HCT116 (cell line): ENCODE measurements at regions not wholly inside any gene's neighbourhood (a gene's known extent, or its start where the extent isn't known, plus 50 kb on each side); places are given as distances from the start of the nearest gene placed in this dataset.

Experiments used
- ATAC-seq: fragments of 200-7000 bp; cut with Tn5 transposase; 2 replicates; pipeline ENCODE4 v1.9.1; 2020; ENCODE audit warnings: mild to moderate bottlenecking, moderate library complexity
- BruUV-seq: library from RNA; stranded (reverse); fragments of 400-500 nt; replicated peaks from 2 replicates; lab custom pipeline; 2021; lab: Mats Ljungman, UMichigan
- CTCF ChIA-PET: fragments of 300-600 bp; sonication (Branson Sonifier 250); formaldehyde crosslinking; loops from one replicate; lab custom pipeline; 2021; ENCODE audit warnings: antibody characterized with exemption; lab: Charles Lee
- POLR2A ChIA-PET: fragments of 300-600, 350-600 bp; sonication (Branson Sonifier 250); formaldehyde crosslinking; loops from one replicate; lab custom pipeline; 2021; ENCODE audit warnings: antibody characterized with exemption; lab: Charles Lee
- RAD21 ChIA-PET, 2 experiments: fragments of 300-600 bp; sonication (Branson Sonifier 250); formaldehyde crosslinking; loops; one replicate each; lab custom pipeline; 2023; ENCODE audit warnings: low total read pairs in 2 of 2; ENCODE audit not compliant: uncharacterized antibody in 2 of 2, unreplicated experiment in 2 of 2, low non-redundant PET in 1 of 2; lab: Charles Lee
- DNase-seq: peaks from one replicate; pipeline ENCODE4 v3.0.0-alpha.2; 2010; ENCODE audit warnings: low read depth, low spot score
- H2AFZ ChIP-seq: fragments of 200-600 bp; shearing (Covaris generic), sonication (generic); 2 replicates; pipeline ENCODE4 v1.6.1; 2017; ENCODE audit warnings: low read depth, mixed run types, mixed read lengths, antibody characterized with exemption, low read length; ENCODE audit not compliant: poor library complexity, severe bottlenecking
- H3K27ac ChIP-seq: 2 replicates; pipeline ENCODE4 v1.5.1; 2012; ENCODE audit warnings: low read depth, low read length
- H3K27me3 ChIP-seq: fragments of 200-600 bp; sonication (generic); 2 replicates; pipeline ENCODE4 v1.6.1; 2016; ENCODE audit warnings: mixed run types, low read length, mixed read lengths; ENCODE audit not compliant: insufficient read depth
- H3K36me3 ChIP-seq, 2 experiments: fragments of 200-500 bp in 1 of 2; fragments of 200-600 bp in 1 of 2; sonication (Bioruptor generic) in 1 of 2; sonication (generic) in 1 of 2; 2 replicates each; pipeline versions ENCODE4 v1.5.1 to v1.6.1; 2014 to 2016; ENCODE audit warnings: low read length in 2 of 2, inconsistent platforms in 1 of 2, mixed read lengths in 1 of 2, mixed run types in 1 of 2; ENCODE audit not compliant: insufficient read depth in 2 of 2, control insufficient read depth in 1 of 2
- H3K4me1 ChIP-seq, 2 experiments: fragments of 200-600 bp in 1 of 2; sonication (generic) in 1 of 2; 2 replicates each; pipeline versions ENCODE4 v1.5.1 to v1.6.1; 2012 to 2017; ENCODE audit warnings: low read length in 2 of 2, inconsistent platforms in 1 of 2, mild to moderate bottlenecking in 1 of 2, mixed read lengths in 1 of 2, mixed run types in 1 of 2, moderate library complexity in 1 of 2; ENCODE audit not compliant: insufficient read depth in 2 of 2, control insufficient read depth in 1 of 2
- H3K4me2 ChIP-seq: fragments of 200-600 bp; sonication (generic); 2 replicates; pipeline ENCODE4 v1.6.1; 2017; ENCODE audit warnings: mixed run types, low read length, mixed read lengths
- H3K4me3 ChIP-seq, 2 experiments: fragments of 200-600 bp in 1 of 2; sonication (generic) in 1 of 2; replicated peaks in 1 of 2; 2 replicates each; pipeline ENCODE4 v1.5.1; 2011 to 2016; ENCODE audit warnings: low read length in 2 of 2, control low read depth in 1 of 2, low read depth in 1 of 2, mild to moderate bottlenecking in 1 of 2, mixed read lengths in 1 of 2, mixed run types in 1 of 2
- H3K79me2 ChIP-seq: fragments of 200-600 bp; sonication (generic); 2 replicates; pipeline ENCODE4 v1.6.1; 2017; ENCODE audit warnings: mild to moderate bottlenecking, mixed run types, low read length, moderate library complexity, mixed read lengths; ENCODE audit not compliant: insufficient read depth
- H3K9ac ChIP-seq: fragments of 200-600 bp; sonication (generic); 2 replicates; pipeline ENCODE4 v1.6.1; 2016; ENCODE audit warnings: low read length, mixed read lengths
- H3K9me2 ChIP-seq: fragments of 200-600 bp; sonication (generic), shearing (Covaris generic); 2 replicates; pipeline ENCODE4 v1.6.1; 2017; ENCODE audit warnings: mixed run types, mild to moderate bottlenecking, moderate library complexity; ENCODE audit not compliant: insufficient read depth
- H3K9me3 ChIP-seq, 2 experiments: fragments of 200-500 bp in 1 of 2; fragments of 200-600 bp in 1 of 2; sonication (Bioruptor generic) in 1 of 2; sonication (generic) in 1 of 2; 2 replicates each; pipeline ENCODE4 v1.6.1; 2014 to 2017; ENCODE audit warnings: low read length in 2 of 2, mixed read lengths in 2 of 2, inconsistent platforms in 1 of 2, low read depth in 1 of 2, mild to moderate bottlenecking in 1 of 2, mixed run types in 1 of 2, moderate library complexity in 1 of 2; ENCODE audit not compliant: control insufficient read depth in 1 of 2, insufficient read depth in 1 of 2
- H4K20me1 ChIP-seq: fragments of 200-600 bp; sonication (generic), shearing (Covaris generic); 2 replicates; pipeline ENCODE4 v1.6.1; 2017; ENCODE audit warnings: mixed run types, mild to moderate bottlenecking, moderate library complexity; ENCODE audit not compliant: insufficient read depth
- ATF3 ChIP-seq: IDR thresholded peaks from 2 replicates; pipeline ENCODE4 v1.6.1; 2012
- CBX3 ChIP-seq: IDR thresholded peaks from 2 replicates; pipeline ENCODE4 v1.6.1; 2012; ENCODE audit warnings: low read depth
- EGR1 ChIP-seq: IDR thresholded peaks from 2 replicates; pipeline ENCODE4 v1.6.1; 2012; ENCODE audit warnings: low read depth
- ELF1 ChIP-seq: IDR thresholded peaks from 2 replicates; pipeline ENCODE4 v1.6.1; 2012; ENCODE audit warnings: low read depth, borderline replicate concordance
- EZH2 ChIP-seq: fragments of 200-600 bp; sonication (generic); IDR thresholded peaks from 2 replicates; pipeline ENCODE4 v1.6.1; 2017; ENCODE audit warnings: antibody characterized with exemption, mixed run types
- EZH2phosphoT487 ChIP-seq: fragments of 200-600 bp; IDR thresholded peaks from 2 replicates; pipeline ENCODE4 v1.6.1; 2018; ENCODE audit warnings: antibody characterized with exemption, borderline replicate concordance
- POLR2AphosphoS5 ChIP-seq: IDR thresholded peaks from 2 replicates; pipeline ENCODE4 v1.6.1; 2011; ENCODE audit warnings: mild to moderate bottlenecking, low read depth, low read length, moderate library complexity
- RAD21 ChIP-seq: IDR thresholded peaks from 2 replicates; pipeline ENCODE4 v1.6.1; 2012; ENCODE audit warnings: low read depth, mild to moderate bottlenecking
- SIN3A ChIP-seq: IDR thresholded peaks from 2 replicates; pipeline ENCODE4 v1.6.1; 2012; ENCODE audit warnings: low read depth
- SP1 ChIP-seq: IDR thresholded peaks from 2 replicates; pipeline ENCODE4 v1.6.1; 2012; ENCODE audit warnings: low read depth
- SRF ChIP-seq: IDR thresholded peaks from 2 replicates; pipeline ENCODE4 v1.6.1; 2012; ENCODE audit warnings: low read depth
- TCF7L2 ChIP-seq: IDR thresholded peaks from 2 replicates; pipeline ENCODE4 v1.7.0; 2011; ENCODE audit warnings: borderline replicate concordance, inconsistent platforms; ENCODE audit not compliant: insufficient read depth, insufficient read length; ENCODE audit errors: extremely low read depth
- YY1 ChIP-seq: IDR thresholded peaks from 2 replicates; pipeline ENCODE4 v1.6.1; 2011; ENCODE audit warnings: low read length, low read depth, moderate library complexity, mild to moderate bottlenecking; ENCODE audit not compliant: insufficient replicate concordance; ENCODE audit errors: extremely low read depth
- ZFX ChIP-seq: fragments of 450-650 bp; IDR thresholded peaks from 2 replicates; pipeline ENCODE4 v1.6.1; 2017
- ZNF274 ChIP-seq: fragments of 200-500 bp; sonication (Bioruptor generic); IDR thresholded peaks from 2 replicates; pipeline ENCODE4 v1.6.1; 2014; ENCODE audit warnings: mild to moderate bottlenecking, low read depth, low read length, inconsistent platforms
- intact Hi-C: fragments of 100-400 bp; cut with micrococcal nuclease; formaldehyde crosslinking; loops from 2 replicates; pipeline ENCODE4 v1.10.0; 2022
- TF ChIP-seq, protein P1 (sequence below): IDR thresholded peaks from 2 replicates; pipeline ENCODE4 v1.6.1; 2012
- TF ChIP-seq, protein P2 (sequence below), 3 experiments: fragments of 200-600 bp in 1 of 3; sonication (generic) in 1 of 3; IDR thresholded peaks in 2 of 3; conservative IDR thresholded peaks in 1 of 3; 2 replicates each; pipeline ENCODE4 v1.5.1; 2012 to 2017; ENCODE audit warnings: low read depth in 2 of 3, low read length in 2 of 3, antibody characterized with exemption in 1 of 3, borderline replicate concordance in 1 of 3, control low read depth in 1 of 3, mild to moderate bottlenecking in 1 of 3, mixed read lengths in 1 of 3, mixed run types in 1 of 3, moderate library complexity in 1 of 3; ENCODE audit not compliant: insufficient read depth in 1 of 3

- ATAC-seq = no peak
- H3K27me3 ChIP-seq = no peaks in the 10 kb centered on the region
- H3K9me2 ChIP-seq = no peaks in the 10 kb centered on the region
- no peak overlapping the region for H3K4me3 ChIP-seq
- no peak for DNase-seq
- no peak for TF ChIP-seq ELF1
- TF ChIP-seq ZNF274 = no peak
- TF ChIP-seq, protein P1, sequence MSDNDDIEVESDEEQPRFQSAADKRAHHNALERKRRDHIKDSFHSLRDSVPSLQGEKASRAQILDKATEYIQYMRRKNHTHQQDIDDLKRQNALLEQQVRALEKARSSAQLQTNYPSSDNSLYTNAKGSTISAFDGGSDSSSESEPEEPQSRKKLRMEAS = no peak
- no peak for TF ChIP-seq TCF7L2
- no peak for TF ChIP-seq SP1
- no peak for TF ChIP-seq RAD21
- no peak for TF ChIP-seq ZFX
- no peak for TF ChIP-seq SIN3A
- no peak for TF ChIP-seq EGR1
- no peak for TF ChIP-seq EZH2
- TF ChIP-seq POLR2AphosphoS5 = no peak
- no peak for TF ChIP-seq SRF
- no peak for TF ChIP-seq ATF3
- TF ChIP-seq, all 23 proteins: peak for 0
- no TSS peak for BruUV-seq
- no peaks in the 10 kb centered on the region for H3K36me3 ChIP-seq
- no peak overlapping the region for H3K4me2 ChIP-seq
- POLR2A ChIA-PET = no interaction called here
- H3K9ac ChIP-seq = no peak overlapping the region
- CTCF ChIA-PET = no interaction called here
- no peaks in the 10 kb centered on the region for H3K4me1 ChIP-seq
- intact Hi-C loops = no loop called here
- H4K20me1 ChIP-seq = no peaks in the 10 kb centered on the region
- no peaks in the 10 kb centered on the region; a peak in 1 of 4 replicates for H3K9me3 ChIP-seq
- H2AFZ ChIP-seq = no peak overlapping the region
- no peak overlapping the region for H3K27ac ChIP-seq
- RAD21 ChIA-PET = no interaction called here
- H3K79me2 ChIP-seq = no peaks in the 10 kb centered on the region
Observed at GRCh38 chr13:74398599-74398998, 264.4 kb upstream of the KLF12 start.

- POLR2A ChIA-PET = no interaction called here
- RAD21 ChIA-PET = no interaction called here
- H3K79me2 ChIP-seq = no peaks in the 10 kb centered on the region
- H2AFZ ChIP-seq = no peak overlapping the region
- H3K27ac ChIP-seq = no peak overlapping the region
- H3K4me1 ChIP-seq = no peaks in the 10 kb centered on the region
- CTCF ChIA-PET = no interaction called here
- H3K9ac ChIP-seq = no peak overlapping the region
- H4K20me1 ChIP-seq = no peaks in the 10 kb centered on the region
- H3K4me3 ChIP-seq = no peak overlapping the region
- H3K9me3 ChIP-seq = no peaks in the 10 kb centered on the region
- no TSS peak for BruUV-seq
- H3K36me3 ChIP-seq = no peaks in the 10 kb centered on the region
- H3K4me2 ChIP-seq = no peak overlapping the region
- TF ChIP-seq YY1 (no peak), EZH2phosphoT487 (no peak), ZNF274 (no peak), CBX3 (no peak)
- TF ChIP-seq, protein P2, sequence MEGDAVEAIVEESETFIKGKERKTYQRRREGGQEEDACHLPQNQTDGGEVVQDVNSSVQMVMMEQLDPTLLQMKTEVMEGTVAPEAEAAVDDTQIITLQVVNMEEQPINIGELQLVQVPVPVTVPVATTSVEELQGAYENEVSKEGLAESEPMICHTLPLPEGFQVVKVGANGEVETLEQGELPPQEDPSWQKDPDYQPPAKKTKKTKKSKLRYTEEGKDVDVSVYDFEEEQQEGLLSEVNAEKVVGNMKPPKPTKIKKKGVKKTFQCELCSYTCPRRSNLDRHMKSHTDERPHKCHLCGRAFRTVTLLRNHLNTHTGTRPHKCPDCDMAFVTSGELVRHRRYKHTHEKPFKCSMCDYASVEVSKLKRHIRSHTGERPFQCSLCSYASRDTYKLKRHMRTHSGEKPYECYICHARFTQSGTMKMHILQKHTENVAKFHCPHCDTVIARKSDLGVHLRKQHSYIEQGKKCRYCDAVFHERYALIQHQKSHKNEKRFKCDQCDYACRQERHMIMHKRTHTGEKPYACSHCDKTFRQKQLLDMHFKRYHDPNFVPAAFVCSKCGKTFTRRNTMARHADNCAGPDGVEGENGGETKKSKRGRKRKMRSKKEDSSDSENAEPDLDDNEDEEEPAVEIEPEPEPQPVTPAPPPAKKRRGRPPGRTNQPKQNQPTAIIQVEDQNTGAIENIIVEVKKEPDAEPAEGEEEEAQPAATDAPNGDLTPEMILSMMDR (IDR thresholded peaks at IDR 0.05 in 2 of 3, conservative IDR thresholded peaks at IDR 0.05 in 1 of 3; ENCODE audit: borderline replicate concordance in 1 of 3, insufficient read depth in 1 of 3, low read depth in 2 of 3, low read length in 2 of 3) = no peak
- intact Hi-C loops = no loop called here
- H3K27me3 ChIP-seq = no peaks in the 10 kb centered on the region
- H3K9me2 ChIP-seq = no peaks in the 10 kb centered on the region; the same call in 1 of the 2 replicates
- no peak for ATAC-seq
- DNase-seq = no peak
Observed at GRCh38 chr13:74389056-74389455, 254.9 kb upstream of the KLF12 start.
